Breast epithelium (tissue), 4 donors: ENCODE measurements at regions not wholly inside any gene's neighbourhood (a gene's known extent, or its start where the extent isn't known, plus 50 kb on each side); places are given as distances from the start of the nearest gene placed in this dataset.

ENCODE experiments used
- DNase-seq, 2 donors: peaks; one replicate each; pipeline ENCODE4 v3.0.0-alpha.2; 2019; ENCODE audit warnings: low spot score in 2 of 2
- H3K27ac ChIP-seq, 2 donors: fragments of 200-600 bp; sonication (generic) in 1 of 2; one replicate each; pipeline ENCODE4 v1.5.1; 2016 to 2019; ENCODE audit warnings: mild to moderate bottlenecking in 1 of 2
- H3K27me3 ChIP-seq, 2 donors: fragments of 200-600 bp; sonication (generic) in 1 of 2; one replicate each; pipeline versions ENCODE4 v1.5.1 to v1.6.0; 2017 to 2019; ENCODE audit warnings: control low read depth in 1 of 2, mild to moderate bottlenecking in 1 of 2
- H3K36me3 ChIP-seq: fragments of 200-600 bp; one replicate; pipeline ENCODE4 v1.5.1; 2019
- H3K4me1 ChIP-seq, 2 donors: fragments of 200-600 bp; sonication (generic); one replicate each; pipeline ENCODE4 v1.5.1; 2016 to 2019; ENCODE audit warnings: control low read depth in 1 of 2
- H3K4me3 ChIP-seq, 3 donors: fragments of 200-600 bp; sonication (generic); 1 replicate in 2 of 3; 2 replicates in 1 of 3; pipeline ENCODE4 v1.5.1; 2016 to 2019; ENCODE audit warnings: mild to moderate bottlenecking in 3 of 3, moderate library complexity in 2 of 3
- H3K9me3 ChIP-seq, 2 donors: fragments of 200-600 bp; sonication (generic) in 1 of 2; one replicate each; pipeline ENCODE4 v1.5.1; 2016 to 2019; ENCODE audit warnings: control low read depth in 1 of 2
- POLR2A ChIP-seq: fragments of 450-650 bp; IDR thresholded peaks from one replicate; pipeline ENCODE4 v1.6.1; 2016; ENCODE audit warnings: antibody characterized with exemption, mild to moderate bottlenecking, moderate library complexity
- POLR2AphosphoS5 ChIP-seq, 3 donors: sonication (generic); formaldehyde crosslinking; IDR thresholded peaks; one replicate each; pipeline ENCODE4 v1.6.1; 2017; ENCODE audit warnings: antibody characterized with exemption in 3 of 3
- intact Hi-C: fragments of 100-400 bp; cut with DNase I; formaldehyde crosslinking; loops from one replicate; pipeline ENCODE4 v1.15.1; 2023; ENCODE audit warnings: low total_unique reads
- TF ChIP-seq, protein P1 (sequence below), 3 donors: fragments of 450-650 bp; IDR thresholded peaks; one replicate each; pipeline ENCODE4 v1.5.1; 2016 to 2017; ENCODE audit warnings: antibody characterized with exemption in 3 of 3, mild to moderate bottlenecking in 3 of 3, moderate library complexity in 3 of 3

GRCh38 chr5:118628660-118629354, 359.5 kb downstream of the DTWD2 start:
- Histone ChIP-seq H3K4me1 (no peaks in the 10 kb centered on the region), H3K27ac (no peak overlapping the region), H3K4me3 (no peak overlapping the region), H3K36me3 (no peaks in the 10 kb centered on the region), H3K27me3 (no peaks in the 10 kb centered on the region), H3K9me3 (no peaks in the 10 kb centered on the region)
- TF ChIP-seq POLR2A (no peak), POLR2AphosphoS5 (IDR thresholded peaks at IDR 0.05) (no peak)
- TF ChIP-seq, protein P1, sequence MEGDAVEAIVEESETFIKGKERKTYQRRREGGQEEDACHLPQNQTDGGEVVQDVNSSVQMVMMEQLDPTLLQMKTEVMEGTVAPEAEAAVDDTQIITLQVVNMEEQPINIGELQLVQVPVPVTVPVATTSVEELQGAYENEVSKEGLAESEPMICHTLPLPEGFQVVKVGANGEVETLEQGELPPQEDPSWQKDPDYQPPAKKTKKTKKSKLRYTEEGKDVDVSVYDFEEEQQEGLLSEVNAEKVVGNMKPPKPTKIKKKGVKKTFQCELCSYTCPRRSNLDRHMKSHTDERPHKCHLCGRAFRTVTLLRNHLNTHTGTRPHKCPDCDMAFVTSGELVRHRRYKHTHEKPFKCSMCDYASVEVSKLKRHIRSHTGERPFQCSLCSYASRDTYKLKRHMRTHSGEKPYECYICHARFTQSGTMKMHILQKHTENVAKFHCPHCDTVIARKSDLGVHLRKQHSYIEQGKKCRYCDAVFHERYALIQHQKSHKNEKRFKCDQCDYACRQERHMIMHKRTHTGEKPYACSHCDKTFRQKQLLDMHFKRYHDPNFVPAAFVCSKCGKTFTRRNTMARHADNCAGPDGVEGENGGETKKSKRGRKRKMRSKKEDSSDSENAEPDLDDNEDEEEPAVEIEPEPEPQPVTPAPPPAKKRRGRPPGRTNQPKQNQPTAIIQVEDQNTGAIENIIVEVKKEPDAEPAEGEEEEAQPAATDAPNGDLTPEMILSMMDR (IDR thresholded peaks at IDR 0.05), result no peak
- intact Hi-C loops, result no loop called here
- DNase-seq, result no peak

DNA sequence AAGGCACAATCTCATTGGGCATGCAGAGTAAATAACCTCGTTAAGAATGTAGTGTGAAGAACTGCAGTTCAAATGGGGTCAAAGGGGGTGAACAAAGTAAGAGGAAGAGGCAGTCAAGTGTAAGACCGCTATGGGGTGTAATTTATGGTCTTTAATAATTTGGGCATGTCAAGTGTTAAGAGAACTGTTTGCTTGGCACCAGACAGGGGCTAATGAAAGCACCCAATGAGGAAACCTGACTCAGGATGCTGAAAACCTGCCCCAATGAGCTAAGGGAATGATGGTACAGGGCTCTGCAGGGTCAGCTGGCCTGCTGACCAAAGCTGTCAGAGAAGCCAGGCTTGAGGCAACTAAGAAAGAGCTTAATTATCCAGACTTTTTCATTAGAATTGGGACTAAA, 368.1 kb downstream of the DTWD2 start:
- TF ChIP-seq POLR2AphosphoS5 (IDR thresholded peaks at IDR 0.05), result no peak
- TF ChIP-seq, protein P1 (IDR thresholded peaks at IDR 0.05), result no peak
- TF ChIP-seq POLR2A, result no peak
- intact Hi-C loops, result no loop called here
- H3K9me3 ChIP-seq, result no peaks in the 10 kb centered on the region
- H3K4me1 ChIP-seq, result no peaks in the 10 kb centered on the region
- H3K4me3 ChIP-seq, result no peak overlapping the region
- no peaks in the 10 kb centered on the region for H3K27me3 ChIP-seq
- H3K27ac ChIP-seq, result no peak overlapping the region
- DNase-seq, result no peak
- no peaks in the 10 kb centered on the region for H3K36me3 ChIP-seq

DNA sequence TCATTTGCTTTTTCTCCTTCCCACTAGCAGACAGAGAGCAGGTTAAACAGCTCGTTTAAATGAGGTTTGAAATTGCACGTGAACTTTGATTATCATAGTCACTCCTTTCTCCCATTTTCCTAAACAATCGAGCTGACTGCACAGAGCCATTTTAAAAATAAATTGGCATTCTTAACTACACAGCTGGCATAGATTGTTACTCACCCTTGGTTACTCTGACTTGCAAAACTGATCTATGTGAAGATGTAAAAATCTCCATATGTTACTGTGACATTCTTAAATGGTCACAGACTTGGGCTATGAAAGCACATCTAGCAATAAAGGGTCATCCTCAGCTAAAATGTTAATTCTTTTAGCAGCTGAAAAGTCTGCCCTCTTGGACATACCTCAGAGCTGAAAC, 368.5 kb downstream of the DTWD2 start:
- DNase-seq, result no peak
- no peak overlapping the region for H3K4me3 ChIP-seq
- no peak overlapping the region for H3K27ac ChIP-seq
- TF ChIP-seq POLR2A (no peak), POLR2AphosphoS5 (IDR thresholded peaks at IDR 0.05) (no peak)
- TF ChIP-seq, protein P1 (IDR thresholded peaks at IDR 0.05), result no peak
- no peaks in the 10 kb centered on the region for H3K36me3 ChIP-seq
- no peaks in the 10 kb centered on the region for H3K27me3 ChIP-seq
- no peaks in the 10 kb centered on the region for H3K9me3 ChIP-seq
- intact Hi-C loops, result no loop called here
- no peaks in the 10 kb centered on the region for H3K4me1 ChIP-seq

- no peaks in the 10 kb centered on the region for H3K36me3 ChIP-seq
- no peaks in the 10 kb centered on the region for H3K4me1 ChIP-seq
- no peak overlapping the region for H3K4me3 ChIP-seq
- intact Hi-C loops, result no loop called here
- TF ChIP-seq, protein P1 (IDR thresholded peaks at IDR 0.05), result no peak
- TF ChIP-seq POLR2A (no peak), POLR2AphosphoS5 (IDR thresholded peaks at IDR 0.05) (no peak)
- no peaks in the 10 kb centered on the region for H3K27me3 ChIP-seq
- H3K27ac ChIP-seq, result no peak overlapping the region
- H3K9me3 ChIP-seq, result no peaks in the 10 kb centered on the region
- DNase-seq, result no peak
Measured at GRCh38 chr5:118616281-118616680, 372.1 kb downstream of the DTWD2 start.

GRCh38 chr5:118614731-118615456, 373.5 kb downstream of the DTWD2 start:
- H3K4me1 ChIP-seq, result no peaks in the 10 kb centered on the region
- no peak for DNase-seq
- H3K27ac ChIP-seq, result no peak overlapping the region

More at GRCh38 chr5:118614731-118615456, 373.5 kb downstream of the DTWD2 start:
- TF ChIP-seq POLR2AphosphoS5 (IDR thresholded peaks at IDR 0.05) (no peak), POLR2A (no peak)
- TF ChIP-seq, protein P1 (IDR thresholded peaks at IDR 0.05), result no peak
- intact Hi-C loops, result loop anchor here (5.0 kb wide), 1 partner anchor 318 kb away; no protein-coding TSS in a partner anchor
- Histone ChIP-seq H3K36me3 (no peaks in the 10 kb centered on the region), H3K27me3 (no peaks in the 10 kb centered on the region), H3K9me3 (no peaks in the 10 kb centered on the region), H3K4me3 (no peak overlapping the region)
